Suprapubic skin (tissue), 4 donors: ENCODE measurements at regions not wholly inside any gene's neighbourhood (a gene's known extent, or its start where the extent isn't known, plus 50 kb on each side); places are given as distances from the start of the nearest gene placed in this dataset.

Experiments
- EP300 ChIP-seq: sonication (generic); formaldehyde crosslinking; IDR thresholded peaks from one replicate; pipeline ENCODE4 v1.6.1; 2017; ENCODE audit warnings: antibody characterized with exemption
- POLR2A ChIP-seq, 2 donors: fragments of 450-650 bp; IDR thresholded peaks; one replicate each; pipeline ENCODE4 v1.6.1; 2017; ENCODE audit warnings: antibody characterized with exemption in 2 of 2, mild to moderate bottlenecking in 2 of 2, moderate library complexity in 2 of 2
- POLR2AphosphoS5 ChIP-seq, 3 donors: sonication (generic); formaldehyde crosslinking; IDR thresholded peaks; one replicate each; pipeline ENCODE4 v1.6.1; 2017; ENCODE audit warnings: antibody characterized with exemption in 3 of 3
- TF ChIP-seq, protein P1 (sequence below), 2 donors: fragments of 200-600 bp in 1 of 2; fragments of 450-650 bp in 1 of 2; sonication (generic) in 1 of 2; IDR thresholded peaks; one replicate each; pipeline ENCODE4 v1.5.1; 2016 to 2019; ENCODE audit warnings: antibody characterized with exemption in 2 of 2, mild to moderate bottlenecking in 1 of 2, moderate library complexity in 1 of 2

DNA sequence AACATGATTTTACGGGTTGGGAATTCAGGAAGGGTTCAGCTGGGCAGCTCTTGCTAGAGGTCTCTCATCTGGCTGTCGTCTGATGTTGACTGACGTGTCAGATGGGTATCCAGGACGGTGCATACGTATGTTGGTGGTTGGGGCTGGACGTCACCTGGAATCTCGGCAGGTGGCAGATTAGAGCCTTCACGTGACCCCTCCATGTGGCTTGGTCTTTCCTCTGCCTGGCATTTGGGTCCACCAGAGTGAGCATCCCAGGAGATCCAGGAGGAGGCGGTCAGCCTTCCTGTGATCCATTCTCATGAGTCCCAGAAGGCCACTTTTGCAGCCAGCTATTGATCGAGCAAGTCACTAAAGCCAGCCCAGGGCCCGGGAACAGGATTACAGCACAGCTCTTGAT is 202.7 kb downstream of the FOXL1 start:
- TF ChIP-seq, protein P1, sequence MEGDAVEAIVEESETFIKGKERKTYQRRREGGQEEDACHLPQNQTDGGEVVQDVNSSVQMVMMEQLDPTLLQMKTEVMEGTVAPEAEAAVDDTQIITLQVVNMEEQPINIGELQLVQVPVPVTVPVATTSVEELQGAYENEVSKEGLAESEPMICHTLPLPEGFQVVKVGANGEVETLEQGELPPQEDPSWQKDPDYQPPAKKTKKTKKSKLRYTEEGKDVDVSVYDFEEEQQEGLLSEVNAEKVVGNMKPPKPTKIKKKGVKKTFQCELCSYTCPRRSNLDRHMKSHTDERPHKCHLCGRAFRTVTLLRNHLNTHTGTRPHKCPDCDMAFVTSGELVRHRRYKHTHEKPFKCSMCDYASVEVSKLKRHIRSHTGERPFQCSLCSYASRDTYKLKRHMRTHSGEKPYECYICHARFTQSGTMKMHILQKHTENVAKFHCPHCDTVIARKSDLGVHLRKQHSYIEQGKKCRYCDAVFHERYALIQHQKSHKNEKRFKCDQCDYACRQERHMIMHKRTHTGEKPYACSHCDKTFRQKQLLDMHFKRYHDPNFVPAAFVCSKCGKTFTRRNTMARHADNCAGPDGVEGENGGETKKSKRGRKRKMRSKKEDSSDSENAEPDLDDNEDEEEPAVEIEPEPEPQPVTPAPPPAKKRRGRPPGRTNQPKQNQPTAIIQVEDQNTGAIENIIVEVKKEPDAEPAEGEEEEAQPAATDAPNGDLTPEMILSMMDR (IDR thresholded peaks at IDR 0.05) = no peak
- TF ChIP-seq POLR2AphosphoS5 (IDR thresholded peaks at IDR 0.05) (no peak), EP300 (no peak), POLR2A (IDR thresholded peaks at IDR 0.05) (no peak)
